CD14-positive monocyte (primary cell): ENCODE measurements at regions not wholly inside any gene's neighbourhood (a gene's known extent, or its start where the extent isn't known, plus 50 kb on each side); places are given as distances from the start of the nearest gene placed in this dataset.

ENCODE experiments used
- DNase-seq, 3 donors: peaks; one replicate each; pipeline ENCODE4 v3.0.0-alpha.2; 2011 to 2022
- H2AFZ ChIP-seq: 2 replicates; pipeline ENCODE4 v1.6.0; 2012; ENCODE audit warnings: mild to moderate bottlenecking, low read depth, low read length, inconsistent platforms; ENCODE audit not compliant: insufficient read depth, poor library complexity, severe bottlenecking
- H3K27ac ChIP-seq, 2 donors: 1 replicate in 1 of 2; 2 replicates in 1 of 2; pipeline ENCODE4 v1.5.1; 2012 to 2013; ENCODE audit warnings: low read length in 2 of 2, control low read depth in 1 of 2, inconsistent platforms in 1 of 2, low read depth in 1 of 2, mild to moderate bottlenecking in 1 of 2
- H3K27me3 ChIP-seq, 2 donors: one replicate each; pipeline versions ENCODE4 v1.6.0 to v1.6.1; 2011 to 2013; ENCODE audit warnings: low read length in 2 of 2; ENCODE audit not compliant: control insufficient read depth in 2 of 2, insufficient read depth in 2 of 2
- H3K36me3 ChIP-seq, 2 donors: replicated peaks in 1 of 2; 1 replicate in 1 of 2; 2 replicates in 1 of 2; pipeline versions ENCODE4 v1.5.1 to v1.6.1; 2012 to 2013; ENCODE audit warnings: low read length in 2 of 2, control low read depth in 1 of 2, inconsistent platforms in 1 of 2, mild to moderate bottlenecking in 1 of 2; ENCODE audit not compliant: insufficient read depth in 2 of 2, control insufficient read depth in 1 of 2
- H3K4me1 ChIP-seq, 2 donors: 1 replicate in 1 of 2; 2 replicates in 1 of 2; pipeline versions ENCODE4 v1.5.1 to v1.6.1; 2012 to 2013; ENCODE audit warnings: low read length in 2 of 2, control low read depth in 1 of 2, inconsistent platforms in 1 of 2, mild to moderate bottlenecking in 1 of 2, moderate library complexity in 1 of 2; ENCODE audit not compliant: insufficient read depth in 2 of 2, control insufficient read depth in 1 of 2
- H3K4me2 ChIP-seq: replicated peaks from 2 replicates; pipeline ENCODE3; 2012; ENCODE audit warnings: low read length, moderate library complexity, mild to moderate bottlenecking; ENCODE audit not compliant: poor library complexity, severe bottlenecking; ENCODE audit errors: extremely low read depth
- H3K4me3 ChIP-seq, 3 experiments: fragments of 200-600 bp in 1 of 3; sonication (generic) in 1 of 3; replicated peaks in 1 of 3; 1 replicate in 2 of 3; 2 replicates in 1 of 3; pipeline ENCODE4 v1.5.1; 2011 to 2013; ENCODE audit warnings: low read length in 3 of 3, mild to moderate bottlenecking in 3 of 3, control low read depth in 2 of 3, low read depth in 2 of 3, inconsistent platforms in 1 of 3, moderate library complexity in 1 of 3
- H3K79me2 ChIP-seq: 2 replicates; pipeline ENCODE4 v1.6.0; 2012; ENCODE audit warnings: mild to moderate bottlenecking, control low read depth, inconsistent platforms, low read length, moderate library complexity; ENCODE audit not compliant: insufficient read depth
- H3K9ac ChIP-seq: 2 replicates; pipeline ENCODE4 v1.6.0; 2017; ENCODE audit warnings: low read length, mild to moderate bottlenecking; ENCODE audit not compliant: insufficient read depth, poor library complexity, severe bottlenecking
- H3K9me3 ChIP-seq, 2 donors: replicated peaks in 1 of 2; 1 replicate in 1 of 2; 2 replicates in 1 of 2; pipeline versions ENCODE4 v1.5.1 to v1.6.1; 2012 to 2013; ENCODE audit warnings: low read length in 2 of 2, control low read depth in 1 of 2; ENCODE audit not compliant: control insufficient read depth in 1 of 2, insufficient read depth in 1 of 2
- H4K20me1 ChIP-seq: 2 replicates; pipeline ENCODE4 v1.6.0; 2012; ENCODE audit warnings: mild to moderate bottlenecking, low read length, control low read depth, moderate library complexity; ENCODE audit not compliant: insufficient read depth
- H3K27ac Mint-ChIP-seq, 7 donors: one replicate each; pipeline ENCODE4 v1.8.0; 2020; ENCODE audit warnings: mild to moderate bottlenecking in 7 of 7, mixed read lengths in 7 of 7, moderate library complexity in 6 of 7, inconsistent platforms in 2 of 7
- H3K27me3 Mint-ChIP-seq, 3 donors: one replicate each; pipeline ENCODE4 v1.8.0; 2021 to 2022; ENCODE audit warnings: low read depth in 3 of 3, mild to moderate bottlenecking in 3 of 3, mixed read lengths in 3 of 3, moderate library complexity in 3 of 3, inconsistent platforms in 1 of 3
- H3K36me3 Mint-ChIP-seq, 2 donors: one replicate each; pipeline ENCODE4 v1.8.0; 2020; ENCODE audit warnings: mixed read lengths in 2 of 2, inconsistent platforms in 1 of 2, mild to moderate bottlenecking in 1 of 2
- H3K4me1 Mint-ChIP-seq: one replicate; pipeline ENCODE4 v1.8.0; 2020; ENCODE audit warnings: mild to moderate bottlenecking, mixed read lengths
- H3K4me3 Mint-ChIP-seq, 2 donors: one replicate each; pipeline ENCODE4 v1.8.0; 2020; ENCODE audit warnings: mild to moderate bottlenecking in 2 of 2, mixed read lengths in 2 of 2, moderate library complexity in 1 of 2
- H3K9me3 Mint-ChIP-seq, 7 donors: one replicate each; pipeline ENCODE4 v1.8.0; 2020 to 2022; ENCODE audit warnings: mixed read lengths in 7 of 7, mild to moderate bottlenecking in 6 of 7, moderate library complexity in 6 of 7, inconsistent platforms in 2 of 7
- WGBS: methylation state at CpG from one replicate; pipeline ENCODE4 v1.1.5; 2013; ENCODE audit warnings: missing lambda C conversion rate; ENCODE audit not compliant: insufficient coverage; 5-methylcytosine and 5-hydroxymethylcytosine counted together
- intact Hi-C, 2 donors: fragments of 100-400 bp; cut with micrococcal nuclease; formaldehyde crosslinking; loops; one replicate each; pipeline versions ENCODE4 v1.15.0 to v1.15.1; 2023
- TF ChIP-seq, protein P1 (sequence below): fragments of 200-600 bp; IDR thresholded peaks from one replicate; pipeline ENCODE4 v1.8.0; 2022; ENCODE audit warnings: antibody characterized with exemption, mild to moderate bottlenecking

DNA sequence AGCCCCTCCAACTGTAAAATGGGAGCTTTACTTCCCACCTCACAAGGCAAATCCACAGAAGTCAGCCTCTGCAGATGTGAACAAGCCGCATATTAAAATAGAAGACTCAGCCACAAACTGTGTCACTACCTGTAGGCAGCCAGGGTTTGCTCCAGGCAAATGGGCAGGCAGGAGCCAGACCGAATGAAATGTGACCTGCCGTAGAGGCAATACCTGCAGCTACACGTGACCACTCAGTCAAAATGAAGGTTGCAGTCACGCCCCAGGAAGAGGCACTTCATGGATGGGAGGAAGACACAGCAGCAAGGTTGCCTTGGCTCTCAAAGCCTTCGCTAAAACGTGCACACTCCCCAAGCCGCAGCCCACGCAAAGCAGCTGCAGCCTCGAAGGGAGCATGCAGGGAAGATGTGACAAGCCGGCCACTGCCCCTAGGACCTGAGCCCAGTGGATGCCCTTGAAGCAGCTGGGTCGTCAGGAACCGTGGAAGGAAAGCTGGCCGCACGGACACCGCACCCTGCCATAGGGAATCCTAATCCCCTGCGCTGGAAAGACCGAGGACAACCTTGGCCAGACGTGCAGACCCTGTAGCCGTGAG is 53.1 kb downstream of the SHANK2 start:
- H3K9me3 Mint-ChIP-seq, result no peaks in the 10 kb centered on the region
- 82% methylated on average over 20 of the region's 20 CpGs for WGBS

DNA sequence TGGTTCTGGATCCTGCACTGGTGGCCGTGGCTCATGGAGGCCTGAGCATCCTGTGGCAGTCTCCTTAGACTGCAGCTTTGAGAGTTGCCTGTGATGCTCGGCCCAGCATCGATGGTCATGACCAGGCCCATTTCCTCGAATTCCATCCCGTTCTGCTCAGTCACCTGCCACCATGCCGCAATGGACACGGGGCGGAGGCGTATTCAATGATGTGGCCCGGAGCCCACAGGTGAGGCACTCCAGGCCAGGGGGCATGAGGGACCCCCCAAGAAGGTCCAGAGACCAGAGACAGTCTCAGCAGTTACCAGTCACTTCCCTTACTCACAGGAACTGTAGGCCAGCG is 53.6 kb downstream of the SHANK2 start:
- WGBS, result 97% methylated on average over 8 of the region's 11 CpGs
- no peaks in the 10 kb centered on the region for H3K36me3 ChIP-seq
- no peaks in the 10 kb centered on the region for H3K79me2 ChIP-seq
- no peak overlapping the region for H3K4me3 ChIP-seq
- intact Hi-C loops, result no loop called here
- no peaks in the 10 kb centered on the region for H3K9me3 ChIP-seq
- no peak overlapping the region for H3K4me3 Mint-ChIP-seq
- no peaks in the 10 kb centered on the region for H3K36me3 Mint-ChIP-seq
- no peak overlapping the region for H3K27ac ChIP-seq
- DNase-seq, result no peak
- no peaks in the 10 kb centered on the region for H4K20me1 ChIP-seq
- H3K27me3 ChIP-seq, result no peaks in the 10 kb centered on the region
- no peak overlapping the region for H3K9ac ChIP-seq
- TF ChIP-seq, protein P1, sequence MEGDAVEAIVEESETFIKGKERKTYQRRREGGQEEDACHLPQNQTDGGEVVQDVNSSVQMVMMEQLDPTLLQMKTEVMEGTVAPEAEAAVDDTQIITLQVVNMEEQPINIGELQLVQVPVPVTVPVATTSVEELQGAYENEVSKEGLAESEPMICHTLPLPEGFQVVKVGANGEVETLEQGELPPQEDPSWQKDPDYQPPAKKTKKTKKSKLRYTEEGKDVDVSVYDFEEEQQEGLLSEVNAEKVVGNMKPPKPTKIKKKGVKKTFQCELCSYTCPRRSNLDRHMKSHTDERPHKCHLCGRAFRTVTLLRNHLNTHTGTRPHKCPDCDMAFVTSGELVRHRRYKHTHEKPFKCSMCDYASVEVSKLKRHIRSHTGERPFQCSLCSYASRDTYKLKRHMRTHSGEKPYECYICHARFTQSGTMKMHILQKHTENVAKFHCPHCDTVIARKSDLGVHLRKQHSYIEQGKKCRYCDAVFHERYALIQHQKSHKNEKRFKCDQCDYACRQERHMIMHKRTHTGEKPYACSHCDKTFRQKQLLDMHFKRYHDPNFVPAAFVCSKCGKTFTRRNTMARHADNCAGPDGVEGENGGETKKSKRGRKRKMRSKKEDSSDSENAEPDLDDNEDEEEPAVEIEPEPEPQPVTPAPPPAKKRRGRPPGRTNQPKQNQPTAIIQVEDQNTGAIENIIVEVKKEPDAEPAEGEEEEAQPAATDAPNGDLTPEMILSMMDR, result no peak
- no peaks in the 10 kb centered on the region for H3K9me3 Mint-ChIP-seq
- no peaks in the 10 kb centered on the region for H3K4me1 ChIP-seq
- H3K4me1 Mint-ChIP-seq, result peaks cover 6% of the 10 kb centered on the region
- H2AFZ ChIP-seq, result no peak overlapping the region
- peaks cover 0 to 3% (median 2%) of the 10 kb centered on the region in 3 donors for H3K27me3 Mint-ChIP-seq
- H3K4me2 ChIP-seq, result no peak overlapping the region
- H3K27ac Mint-ChIP-seq, result peak overlapping the region in 1 of 7 donors; percentile 15

More for the DNA sequence above, 53.1 kb downstream of the SHANK2 start:
- H3K36me3 ChIP-seq, result no peaks in the 10 kb centered on the region
- Mint-ChIP-seq H3K27me3 (peaks cover 0 to 3% (median 2%) of the 10 kb centered on the region in 3 donors), H3K27ac (no peak overlapping the region), H3K4me1 (peaks cover 6% of the 10 kb centered on the region), H3K4me3 (no peak overlapping the region), H3K36me3 (no peaks in the 10 kb centered on the region)
- no peaks in the 10 kb centered on the region for H4K20me1 ChIP-seq
- no peaks in the 10 kb centered on the region for H3K9me3 ChIP-seq
- H3K27me3 ChIP-seq, result no peaks in the 10 kb centered on the region
- no peaks in the 10 kb centered on the region for H3K79me2 ChIP-seq
- H3K9ac ChIP-seq, result no peak overlapping the region
- no peak overlapping the region for H3K27ac ChIP-seq
- TF ChIP-seq, protein P1, result no peak
- no peak overlapping the region for H3K4me3 ChIP-seq
- DNase-seq, result no peak
- intact Hi-C loops, result no loop called here
- H2AFZ ChIP-seq, result no peak overlapping the region
- no peak overlapping the region for H3K4me2 ChIP-seq
- H3K4me1 ChIP-seq, result no peaks in the 10 kb centered on the region
